Ovary (tissue), 7 donors: ENCODE measurements at regions not wholly inside any gene's neighbourhood (a gene's known extent, or its start where the extent isn't known, plus 50 kb on each side); places are given as distances from the start of the nearest gene placed in this dataset.

Source experiments
- DNase-seq, 5 donors: peaks; one replicate each; pipeline ENCODE4 v3.0.0-alpha.2; 2019 to 2020
- H3K27ac ChIP-seq, 2 donors: fragments of 200-600 bp; one replicate each; pipeline versions ENCODE4 v1.5.1 to v1.8.0; 2019 to 2022
- H3K27me3 ChIP-seq: fragments of 200-600 bp; one replicate; pipeline ENCODE4 v1.8.0; 2022
- H3K36me3 ChIP-seq: fragments of 200-600 bp; sonication (generic); one replicate; pipeline ENCODE4 v1.5.1; 2019
- H3K4me1 ChIP-seq: one replicate; pipeline ENCODE4 v1.8.1; 2013; ENCODE audit warnings: mild to moderate bottlenecking, moderate library complexity; ENCODE audit not compliant: insufficient read depth
- H3K4me3 ChIP-seq: fragments of 200-600 bp; sonication (generic); one replicate; pipeline ENCODE4 v1.5.1; 2017
- H3K9me3 ChIP-seq, 2 donors: fragments of 200-600 bp in 1 of 2; sonication (generic) in 1 of 2; one replicate each; pipeline versions ENCODE4 v1.5.1 to v1.8.1; 2013 to 2019; ENCODE audit warnings: mild to moderate bottlenecking in 1 of 2, moderate library complexity in 1 of 2
- EP300 ChIP-seq: sonication (generic); formaldehyde crosslinking; IDR thresholded peaks from one replicate; pipeline ENCODE4 v1.6.1; 2017; ENCODE audit warnings: antibody characterized with exemption
- POLR2A ChIP-seq: fragments of 450-650 bp; IDR thresholded peaks from one replicate; pipeline ENCODE4 v1.6.1; 2017; ENCODE audit warnings: antibody characterized with exemption, mild to moderate bottlenecking, moderate library complexity
- WGBS, 3 donors: extraction: QIAGEN DNeasy Blood & Tissue Kit in 1 of 3; methylation state at CpG; one replicate each; pipeline versions ENCODE4 v1.1.5 to v1.1.7; 2013 to 2017; 5-methylcytosine and 5-hydroxymethylcytosine counted together
- intact Hi-C, 4 donors: fragments of 100-400 bp; cut with DNase I; formaldehyde crosslinking; loops; one replicate each; pipeline versions ENCODE4 v1.11.0 to v1.15.1; 2022 to 2023
- TF ChIP-seq, protein P1 (sequence below), 3 donors: fragments of 450-650 bp in 2 of 3; fragments of 200-600 bp in 1 of 3; IDR thresholded peaks; one replicate each; pipeline versions ENCODE4 v1.5.1 to v1.8.0; 2016 to 2022; ENCODE audit warnings: antibody characterized with exemption in 3 of 3, mild to moderate bottlenecking in 1 of 3
- donor health status: DM: no; HTN: no; CAD: no; lungs with moderate emphysema.
- donor health status: DM: no; HTN: no; CAD: no.
- donor health status: Bipolar disorder and iron deficiency.
- donor health status: DM: no; HTN: no; CAD: no.
- donor health status: DM: yes; HTN: yes; CAD: no.

GRCh38 chr3:44173263-44173662, 68.4 kb upstream of the TOPAZ1 start:
- Histone ChIP-seq H3K27me3 (no peaks in the 10 kb centered on the region), H3K9me3 (no peaks in the 10 kb centered on the region), H3K36me3 (no peaks in the 10 kb centered on the region), H3K4me3 (no peak overlapping the region), H3K4me1 (no peaks in the 10 kb centered on the region), H3K27ac (no peak overlapping the region)
- 91% methylated on average over 15 of the region's 15 CpGs for WGBS, 3 donors
- DNase-seq: no peak
- TF ChIP-seq EP300 (no peak), POLR2A (no peak)
- TF ChIP-seq, protein P1, sequence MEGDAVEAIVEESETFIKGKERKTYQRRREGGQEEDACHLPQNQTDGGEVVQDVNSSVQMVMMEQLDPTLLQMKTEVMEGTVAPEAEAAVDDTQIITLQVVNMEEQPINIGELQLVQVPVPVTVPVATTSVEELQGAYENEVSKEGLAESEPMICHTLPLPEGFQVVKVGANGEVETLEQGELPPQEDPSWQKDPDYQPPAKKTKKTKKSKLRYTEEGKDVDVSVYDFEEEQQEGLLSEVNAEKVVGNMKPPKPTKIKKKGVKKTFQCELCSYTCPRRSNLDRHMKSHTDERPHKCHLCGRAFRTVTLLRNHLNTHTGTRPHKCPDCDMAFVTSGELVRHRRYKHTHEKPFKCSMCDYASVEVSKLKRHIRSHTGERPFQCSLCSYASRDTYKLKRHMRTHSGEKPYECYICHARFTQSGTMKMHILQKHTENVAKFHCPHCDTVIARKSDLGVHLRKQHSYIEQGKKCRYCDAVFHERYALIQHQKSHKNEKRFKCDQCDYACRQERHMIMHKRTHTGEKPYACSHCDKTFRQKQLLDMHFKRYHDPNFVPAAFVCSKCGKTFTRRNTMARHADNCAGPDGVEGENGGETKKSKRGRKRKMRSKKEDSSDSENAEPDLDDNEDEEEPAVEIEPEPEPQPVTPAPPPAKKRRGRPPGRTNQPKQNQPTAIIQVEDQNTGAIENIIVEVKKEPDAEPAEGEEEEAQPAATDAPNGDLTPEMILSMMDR (IDR thresholded peaks at IDR 0.05): no peak
- intact Hi-C loops: no loop called here

DNA sequence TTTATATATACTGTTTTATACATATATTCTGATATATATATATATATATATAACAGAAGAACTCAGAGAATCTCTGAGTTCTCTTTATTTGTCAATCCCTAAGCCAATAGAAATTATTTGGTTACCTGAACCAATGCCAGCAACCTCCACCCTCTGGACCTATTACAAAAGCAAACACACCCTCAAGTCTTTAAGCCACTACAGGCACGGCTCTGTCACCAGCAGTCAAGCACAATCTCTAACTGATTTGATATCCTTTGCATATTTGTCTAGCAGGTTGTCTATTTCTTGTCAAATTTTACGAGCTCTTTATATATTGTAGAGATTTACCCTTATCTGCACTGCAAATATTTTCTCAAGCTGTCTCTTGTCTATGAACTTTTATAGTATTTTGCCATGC, 66.6 kb upstream of the TOPAZ1 start:
- no peak for DNase-seq

GRCh38 chr3:44179246-44179645, 62.4 kb upstream of the TOPAZ1 start:
- no peak overlapping the region for H3K27ac ChIP-seq
- H3K4me3 ChIP-seq: no peak overlapping the region
- TF ChIP-seq POLR2A (no peak), EP300 (no peak)
- TF ChIP-seq, protein P1 (IDR thresholded peaks at IDR 0.05): no peak
- no peaks in the 10 kb centered on the region for H3K4me1 ChIP-seq
- DNase-seq: no peak
- 77 to 90% (median 84%) methylated on average over 4 of the region's 4 CpGs for WGBS, 3 donors
- intact Hi-C loops: no loop called here
- no peaks in the 10 kb centered on the region for H3K36me3 ChIP-seq
- no peaks in the 10 kb centered on the region for H3K27me3 ChIP-seq
- H3K9me3 ChIP-seq: no peaks in the 10 kb centered on the region

More for the DNA sequence above, 66.6 kb upstream of the TOPAZ1 start:
- H3K36me3 ChIP-seq: no peaks in the 10 kb centered on the region
- TF ChIP-seq POLR2A (no peak), EP300 (no peak)
- TF ChIP-seq, protein P1 (IDR thresholded peaks at IDR 0.05): no peak
- no peaks in the 10 kb centered on the region for H3K4me1 ChIP-seq
- H3K27me3 ChIP-seq: no peaks in the 10 kb centered on the region
- intact Hi-C loops: no loop called here
- no peak overlapping the region for H3K27ac ChIP-seq
- no peaks in the 10 kb centered on the region for H3K9me3 ChIP-seq
- 59 to 63% (median 59%) methylated on average over 2 of the region's 2 CpGs for WGBS, 3 donors
- H3K4me3 ChIP-seq: no peak overlapping the region

GRCh38 chr3:44184319-44184953, 57.2 kb upstream of the TOPAZ1 start:
- no peaks in the 10 kb centered on the region for H3K27me3 ChIP-seq
- H3K4me3 ChIP-seq: no peak overlapping the region
- H3K27ac ChIP-seq: no peak overlapping the region
- no peak for DNase-seq
- TF ChIP-seq, protein P1 (IDR thresholded peaks at IDR 0.05): no peak
- no peak for TF ChIP-seq EP300
- no peak for TF ChIP-seq POLR2A
- no peaks in the 10 kb centered on the region for H3K36me3 ChIP-seq
- WGBS, 3 donors: 33 to 42% (median 35%) methylated on average over 14 of the region's 14 CpGs
- H3K4me1 ChIP-seq: no peaks in the 10 kb centered on the region
- H3K9me3 ChIP-seq: no peaks in the 10 kb centered on the region
- intact Hi-C loops: no loop called here
